GM10266 (cell line): ENCODE measurements at regions not wholly inside any gene's neighbourhood (a gene's known extent, or its start where the extent isn't known, plus 50 kb on each side); places are given as distances from the start of the nearest gene placed in this dataset.

ENCODE experiments used
- DNase-seq: peaks from one replicate; pipeline ENCODE4 v3.0.0; 2012; ENCODE audit errors: extremely low spot score
- TF ChIP-seq, protein P1 (sequence below): IDR thresholded peaks from 2 replicates; pipeline ENCODE4 v1.5.1; 2012; ENCODE audit warnings: mild to moderate bottlenecking, low read depth; ENCODE audit not compliant: control insufficient read depth, insufficient read depth; ENCODE audit errors: missing control alignments

DNA sequence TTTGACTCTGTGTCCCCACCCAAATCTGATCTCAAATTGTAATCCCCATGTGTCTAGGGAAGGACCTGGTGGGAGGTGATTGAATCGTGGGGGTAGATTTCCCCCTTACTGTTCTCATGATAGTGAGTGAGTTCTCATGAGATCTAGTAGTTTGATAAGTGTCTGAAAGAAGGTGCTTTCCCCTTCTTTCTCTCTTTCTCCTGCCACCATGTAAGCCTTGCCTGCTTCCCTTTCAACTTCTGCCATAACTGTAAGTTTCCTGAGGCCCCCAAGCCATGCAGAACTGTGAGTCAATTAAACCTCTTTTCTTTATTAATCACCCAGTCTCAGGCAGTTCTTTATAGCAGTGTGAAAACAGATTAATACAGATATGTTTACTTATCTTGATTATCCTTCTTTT, 266.5 kb upstream of the GYPC start:
- TF ChIP-seq, protein P1, sequence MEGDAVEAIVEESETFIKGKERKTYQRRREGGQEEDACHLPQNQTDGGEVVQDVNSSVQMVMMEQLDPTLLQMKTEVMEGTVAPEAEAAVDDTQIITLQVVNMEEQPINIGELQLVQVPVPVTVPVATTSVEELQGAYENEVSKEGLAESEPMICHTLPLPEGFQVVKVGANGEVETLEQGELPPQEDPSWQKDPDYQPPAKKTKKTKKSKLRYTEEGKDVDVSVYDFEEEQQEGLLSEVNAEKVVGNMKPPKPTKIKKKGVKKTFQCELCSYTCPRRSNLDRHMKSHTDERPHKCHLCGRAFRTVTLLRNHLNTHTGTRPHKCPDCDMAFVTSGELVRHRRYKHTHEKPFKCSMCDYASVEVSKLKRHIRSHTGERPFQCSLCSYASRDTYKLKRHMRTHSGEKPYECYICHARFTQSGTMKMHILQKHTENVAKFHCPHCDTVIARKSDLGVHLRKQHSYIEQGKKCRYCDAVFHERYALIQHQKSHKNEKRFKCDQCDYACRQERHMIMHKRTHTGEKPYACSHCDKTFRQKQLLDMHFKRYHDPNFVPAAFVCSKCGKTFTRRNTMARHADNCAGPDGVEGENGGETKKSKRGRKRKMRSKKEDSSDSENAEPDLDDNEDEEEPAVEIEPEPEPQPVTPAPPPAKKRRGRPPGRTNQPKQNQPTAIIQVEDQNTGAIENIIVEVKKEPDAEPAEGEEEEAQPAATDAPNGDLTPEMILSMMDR, result no peak
- no peak for DNase-seq

DNA sequence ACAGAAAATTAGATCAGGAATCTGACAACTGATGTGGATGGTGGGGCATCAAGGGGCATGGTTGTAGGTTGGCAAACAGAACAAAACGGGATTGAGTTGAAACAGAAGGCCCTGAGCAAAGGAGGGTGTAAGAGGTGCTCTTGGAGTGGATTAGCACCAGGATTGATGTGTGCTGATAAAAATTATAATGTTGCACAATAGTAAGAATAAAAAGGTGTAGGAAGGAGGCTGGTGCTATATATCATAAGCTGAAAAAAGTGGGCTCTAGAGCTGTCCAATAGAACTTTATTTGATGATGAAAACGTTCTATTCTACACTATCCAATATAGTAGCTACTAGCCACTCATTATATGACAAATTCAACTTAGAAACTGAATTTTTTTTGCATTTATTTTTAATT, 263.1 kb upstream of the GYPC start:
- DNase-seq, result no peak
- TF ChIP-seq, protein P1, result no peak

DNA sequence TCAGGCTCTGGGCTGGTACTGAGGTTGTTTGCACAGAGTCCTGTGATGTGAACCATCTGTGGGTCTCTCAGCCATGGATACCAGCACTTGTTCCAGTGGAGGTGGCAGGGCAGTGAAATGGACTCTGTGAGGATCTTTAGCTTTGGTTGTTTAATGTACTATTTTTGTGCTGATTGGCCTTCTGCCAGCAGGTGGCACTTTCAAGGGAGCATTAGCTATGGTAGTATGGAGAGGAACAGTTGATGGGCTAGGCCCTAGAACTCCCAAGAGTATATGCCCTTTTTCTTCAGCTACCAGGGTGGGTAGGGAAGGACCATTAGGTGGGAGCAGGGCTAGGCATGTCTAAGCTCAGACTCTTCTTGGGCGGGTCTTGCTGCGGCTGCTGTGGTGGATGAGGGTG, 257.0 kb upstream of the GYPC start:
- TF ChIP-seq, protein P1, result no peak
- DNase-seq, result no peak

DNA sequence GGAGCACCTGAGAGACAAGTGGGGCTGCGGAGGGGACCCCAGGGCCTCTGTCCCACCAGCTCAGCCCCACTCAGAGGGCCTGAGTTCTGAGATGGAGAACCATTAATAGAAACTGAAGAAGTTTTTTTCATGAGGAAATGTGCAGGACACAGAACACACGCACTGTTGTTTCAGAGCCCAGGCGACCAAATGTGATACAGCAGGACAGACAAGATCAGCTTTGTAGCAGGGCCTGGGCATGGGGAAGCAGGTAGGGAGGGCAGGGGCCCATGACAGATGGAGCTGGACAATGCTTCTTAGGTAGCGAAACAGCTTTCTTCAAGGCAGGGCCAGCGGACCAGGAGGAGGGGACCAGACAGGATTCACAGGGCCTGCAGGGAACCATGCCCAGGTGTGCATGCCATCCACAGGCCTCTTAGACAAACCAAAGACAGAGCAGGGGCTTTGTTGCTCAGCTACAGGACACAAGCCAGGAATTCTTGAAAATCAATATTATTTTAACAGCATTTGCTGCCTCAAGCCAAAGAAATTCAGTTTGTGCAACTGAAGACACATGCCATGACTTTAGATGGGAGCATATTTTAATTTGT, 252.8 kb upstream of the GYPC start:
- TF ChIP-seq, protein P1, result no peak
- DNase-seq, result no peak

DNA sequence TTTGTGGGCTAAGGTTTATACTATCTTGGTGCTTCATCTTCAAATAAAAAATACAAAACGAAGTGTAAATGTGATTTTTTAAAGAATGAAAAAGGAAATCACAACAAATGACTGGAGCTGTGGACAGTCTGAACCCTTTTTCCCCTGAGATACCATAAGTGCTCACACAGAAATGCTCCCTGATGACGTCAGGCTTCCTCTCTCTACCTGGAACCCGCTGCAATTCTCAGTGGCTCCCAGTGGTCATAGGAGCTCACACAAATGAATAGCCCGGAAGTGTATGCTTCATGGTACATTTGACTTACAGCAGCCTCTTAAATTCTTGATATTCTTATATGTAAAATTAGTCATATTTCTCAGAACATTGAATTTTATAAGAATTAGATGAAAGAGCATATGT, 249.7 kb upstream of the GYPC start:
- TF ChIP-seq, protein P1, result no peak
- DNase-seq, result no peak

DNA sequence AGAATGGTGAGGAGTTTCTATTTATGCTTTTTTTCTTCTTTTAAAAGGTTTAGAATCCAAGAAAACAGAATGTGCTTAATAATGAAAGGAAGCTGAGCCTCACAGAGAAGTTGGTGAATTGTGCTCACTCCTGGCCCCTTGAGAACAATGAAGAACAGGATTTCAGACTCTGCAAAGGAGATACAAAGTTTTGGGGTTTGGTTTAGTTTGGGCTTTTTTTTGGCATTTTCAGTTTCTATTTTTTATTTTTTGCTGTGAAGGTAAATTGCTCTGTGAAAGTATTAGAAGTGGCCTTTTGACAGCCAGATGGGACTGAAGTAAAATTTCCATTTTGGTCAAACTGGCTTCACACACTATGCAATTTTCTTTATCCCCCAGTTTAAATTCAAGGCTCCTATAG, 247.3 kb upstream of the GYPC start:
- TF ChIP-seq, protein P1, result no peak
- no peak for DNase-seq

DNA sequence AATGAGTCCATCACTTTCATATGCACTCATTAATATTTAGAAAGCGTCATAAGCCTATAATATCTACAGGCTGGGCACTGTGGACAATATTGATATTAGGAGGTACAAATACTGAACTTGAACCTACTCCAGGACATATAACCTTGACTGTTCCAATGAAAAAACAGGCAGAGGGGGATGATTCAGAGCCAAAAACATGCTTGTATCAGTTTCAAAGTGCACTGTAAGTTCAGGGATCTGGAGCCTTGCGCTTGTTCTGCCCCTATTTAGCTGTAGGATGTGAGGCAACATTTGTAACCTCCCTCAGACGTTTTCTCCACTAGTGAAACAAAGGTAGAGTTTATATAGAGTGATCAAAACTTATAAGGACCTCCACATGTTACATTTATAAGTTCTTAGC, 246.1 kb upstream of the GYPC start:
- DNase-seq, result no peak
- TF ChIP-seq, protein P1, result no peak
